Spleen (tissue), 8 donors: ENCODE measurements at regions not wholly inside any gene's neighbourhood (a gene's known extent, or its start where the extent isn't known, plus 50 kb on each side); places are given as distances from the start of the nearest gene placed in this dataset.

Experiments used
- DNase-seq: peaks from one replicate; pipeline ENCODE4 v3.0.0-alpha.2; 2020
- H3K27ac ChIP-seq, 8 donors: fragments of 200-600 bp; sonication (generic) in 7 of 8; 1 replicate in 4 of 8; 2 replicates in 4 of 8; pipeline versions ENCODE4 v1.5.0 to v1.8.0; 2016 to 2021; ENCODE audit warnings: inconsistent platforms in 4 of 8, mild to moderate bottlenecking in 4 of 8, moderate library complexity in 1 of 8
- H3K27me3 ChIP-seq, 7 donors: fragments of 200-600 bp; sonication (generic) in 6 of 7; replicated peaks in 1 of 7; 1 replicate in 4 of 7; 2 replicates in 3 of 7; pipeline versions ENCODE4 v1.5.0 to v1.8.0; 2016 to 2021; ENCODE audit warnings: inconsistent platforms in 3 of 7, mild to moderate bottlenecking in 1 of 7
- H3K36me3 ChIP-seq, 6 donors: fragments of 200-600 bp; sonication (generic) in 5 of 6; 1 replicate in 4 of 6; 2 replicates in 2 of 6; pipeline versions ENCODE4 v1.5.0 to v1.8.0; 2016 to 2021; ENCODE audit warnings: inconsistent platforms in 2 of 6
- H3K4me1 ChIP-seq, 6 donors: fragments of 200-600 bp; sonication (generic) in 5 of 6; 1 replicate in 3 of 6; 2 replicates in 3 of 6; pipeline versions ENCODE4 v1.5.0 to v1.8.0; 2016 to 2021; ENCODE audit warnings: inconsistent platforms in 3 of 6
- H3K4me3 ChIP-seq, 8 donors: fragments of 200-600 bp; sonication (generic) in 7 of 8; 1 replicate in 4 of 8; 2 replicates in 4 of 8; pipeline versions ENCODE4 v1.5.0 to v1.8.0; 2016 to 2021; ENCODE audit warnings: inconsistent platforms in 4 of 8, mild to moderate bottlenecking in 4 of 8, moderate library complexity in 2 of 8
- H3K9me3 ChIP-seq, 8 donors: fragments of 200-600 bp; sonication (generic) in 7 of 8; 1 replicate in 4 of 8; 2 replicates in 4 of 8; pipeline versions ENCODE4 v1.5.0 to v1.8.0; 2016 to 2021; ENCODE audit warnings: inconsistent platforms in 4 of 8
- POLR2A ChIP-seq, 3 donors: fragments of 450-650 bp; IDR thresholded peaks; one replicate each; pipeline ENCODE4 v1.5.1; 2017; ENCODE audit warnings: antibody characterized with exemption in 3 of 3, mild to moderate bottlenecking in 1 of 3
- POLR2AphosphoS5 ChIP-seq, 3 donors: sonication (generic); formaldehyde crosslinking; IDR thresholded peaks; one replicate each; pipeline ENCODE4 v1.5.1; 2017; ENCODE audit warnings: antibody characterized with exemption in 3 of 3
- intact Hi-C: fragments of 100-400 bp; cut with DNase I; formaldehyde crosslinking; loops from one replicate; pipeline ENCODE4 v1.15.0; 2023; ENCODE audit warnings: low total_unique reads
- TF ChIP-seq, protein P1 (sequence below), 11 experiments: fragments of 200-600 bp in 7 of 11; fragments of 450-650 bp in 4 of 11; sonication (generic) in 4 of 11; IDR thresholded peaks in 8 of 11; conservative IDR thresholded peaks in 3 of 11; 1 replicate in 7 of 11; 2 replicates in 4 of 11; pipeline versions ENCODE4 v1.4.0 to v1.8.0; 2016 to 2021; ENCODE audit warnings: antibody characterized with exemption in 11 of 11, inconsistent platforms in 4 of 11, mild to moderate bottlenecking in 1 of 11
- donor health status: DM: no; HTN: no; CAD: no; lungs with moderate emphysema.
- donor health status: DM: no; HTN: no; CAD: no.
- donor health status: DM: no; HTN: no; CAD: no.
- donor health status: DM: yes; HTN: yes; CAD: no.

DNA sequence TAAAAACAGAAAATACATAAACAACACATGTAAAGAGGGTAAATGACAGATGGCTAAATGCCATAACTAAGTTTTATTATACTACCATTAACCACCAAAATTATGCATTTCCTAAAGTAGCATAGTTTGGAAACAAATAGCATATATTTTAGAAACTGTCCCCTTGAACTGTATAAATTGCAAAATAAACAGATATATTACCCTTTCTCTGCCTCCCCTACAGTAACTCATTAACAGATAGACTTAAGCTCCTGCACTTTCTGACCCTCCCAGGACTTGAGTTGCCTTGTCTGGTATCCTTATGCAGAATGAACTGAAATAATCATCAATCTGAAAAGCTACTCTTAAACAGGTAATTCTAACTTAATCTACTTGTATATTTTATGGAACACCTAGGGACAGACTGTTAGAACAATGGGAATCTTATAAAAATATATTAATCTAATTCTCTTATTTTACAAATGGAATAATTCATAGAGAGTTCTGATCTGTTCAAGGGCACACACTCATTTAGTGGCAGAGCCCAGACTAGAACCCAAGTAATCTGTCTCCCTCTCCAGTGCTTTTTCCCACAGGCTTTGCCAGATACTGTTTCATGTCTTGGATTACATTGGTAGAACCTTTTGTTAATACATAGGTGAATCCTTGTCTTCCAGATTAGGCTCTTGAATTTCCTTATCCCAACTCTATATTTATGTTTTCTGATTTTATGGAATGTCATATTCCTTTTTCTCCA lies 50.6 kb upstream of the LOC128125822 start:
- Histone ChIP-seq H3K4me1 (peaks cover 0 to 12% (median 0%) of the 10 kb centered on the region in 6 donors), H3K36me3 (no peaks in the 10 kb centered on the region), H3K4me3 (no peak overlapping the region), H3K27ac (no peak overlapping the region), H3K27me3 (no peaks in the 10 kb centered on the region), H3K9me3 (no peaks in the 10 kb centered on the region)
- intact Hi-C loops = no loop called here
- TF ChIP-seq POLR2AphosphoS5 (IDR thresholded peaks at IDR 0.05) (no peak), POLR2A (IDR thresholded peaks at IDR 0.05) (no peak)
- TF ChIP-seq, protein P1, sequence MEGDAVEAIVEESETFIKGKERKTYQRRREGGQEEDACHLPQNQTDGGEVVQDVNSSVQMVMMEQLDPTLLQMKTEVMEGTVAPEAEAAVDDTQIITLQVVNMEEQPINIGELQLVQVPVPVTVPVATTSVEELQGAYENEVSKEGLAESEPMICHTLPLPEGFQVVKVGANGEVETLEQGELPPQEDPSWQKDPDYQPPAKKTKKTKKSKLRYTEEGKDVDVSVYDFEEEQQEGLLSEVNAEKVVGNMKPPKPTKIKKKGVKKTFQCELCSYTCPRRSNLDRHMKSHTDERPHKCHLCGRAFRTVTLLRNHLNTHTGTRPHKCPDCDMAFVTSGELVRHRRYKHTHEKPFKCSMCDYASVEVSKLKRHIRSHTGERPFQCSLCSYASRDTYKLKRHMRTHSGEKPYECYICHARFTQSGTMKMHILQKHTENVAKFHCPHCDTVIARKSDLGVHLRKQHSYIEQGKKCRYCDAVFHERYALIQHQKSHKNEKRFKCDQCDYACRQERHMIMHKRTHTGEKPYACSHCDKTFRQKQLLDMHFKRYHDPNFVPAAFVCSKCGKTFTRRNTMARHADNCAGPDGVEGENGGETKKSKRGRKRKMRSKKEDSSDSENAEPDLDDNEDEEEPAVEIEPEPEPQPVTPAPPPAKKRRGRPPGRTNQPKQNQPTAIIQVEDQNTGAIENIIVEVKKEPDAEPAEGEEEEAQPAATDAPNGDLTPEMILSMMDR (IDR thresholded peaks at IDR 0.05 in 8 of 11, conservative IDR thresholded peaks at IDR 0.05 in 3 of 11) = no peak
- no peak for DNase-seq
